GM10266 (cell line): ENCODE measurements at regions not wholly inside any gene's neighbourhood (a gene's known extent, or its start where the extent isn't known, plus 50 kb on each side); places are given as distances from the start of the nearest gene placed in this dataset.

Experiments
- DNase-seq: peaks from one replicate; pipeline ENCODE4 v3.0.0; 2012; ENCODE audit errors: extremely low spot score
- CTCF ChIP-seq: IDR thresholded peaks from 2 replicates; pipeline ENCODE4 v1.5.1; 2012; ENCODE audit warnings: mild to moderate bottlenecking, low read depth; ENCODE audit not compliant: control insufficient read depth, insufficient read depth; ENCODE audit errors: missing control alignments

- DNase-seq, result no peak
- no peak for TF ChIP-seq CTCF
Observed at GRCh38 chr11:109329716-109330115, 92.3 kb upstream of the C11orf87 start.

- TF ChIP-seq CTCF, result no peak
- DNase-seq, result no peak
Observed at GRCh38 chr11:109338131-109338530, 83.9 kb upstream of the C11orf87 start.

- no peak for DNase-seq
- no peak for TF ChIP-seq CTCF
Observed at GRCh38 chr11:109342261-109342660, 79.7 kb upstream of the C11orf87 start.

- no peak for TF ChIP-seq CTCF
- DNase-seq, result no peak
Observed at GRCh38 chr11:109343242-109343641, 78.7 kb upstream of the C11orf87 start.

GRCh38 chr11:109347304-109347703 lies 74.7 kb upstream of the C11orf87 start:
- no peak for TF ChIP-seq CTCF
- DNase-seq, result no peak

GRCh38 chr11:109349276-109350080 lies 72.5 kb upstream of the C11orf87 start:
- TF ChIP-seq CTCF, result no peak
- no peak for DNase-seq

- no peak for DNase-seq
- TF ChIP-seq CTCF, result no peak
Observed at GRCh38 chr11:109350091-109350490, 71.9 kb upstream of the C11orf87 start.
